Liver (tissue), 8 donors: ENCODE measurements at regions not wholly inside any gene's neighbourhood (a gene's known extent, or its start where the extent isn't known, plus 50 kb on each side); places are given as distances from the start of the nearest gene placed in this dataset.

ENCODE experiments used
- DNase-seq: peaks from one replicate; pipeline ENCODE4 v3.0.0-alpha.2; 2017; ENCODE audit warnings: low spot score
- H3K27ac ChIP-seq, 2 donors: one replicate each; pipeline ENCODE4 v1.7.0; 2013; ENCODE audit warnings: inconsistent platforms in 2 of 2, low read length in 2 of 2, control low read depth in 1 of 2, low read depth in 1 of 2, mild to moderate bottlenecking in 1 of 2
- H3K27me3 ChIP-seq, 4 donors: one replicate each; pipeline versions ENCODE4 v1.6.1 to v1.7.0; 2013; ENCODE audit warnings: low read length in 3 of 4, inconsistent platforms in 1 of 4, mild to moderate bottlenecking in 1 of 4, moderate library complexity in 1 of 4; ENCODE audit not compliant: control insufficient read depth in 4 of 4, insufficient read depth in 4 of 4
- H3K36me3 ChIP-seq, 4 donors: one replicate each; pipeline versions ENCODE4 v1.6.1 to v1.7.0; 2013; ENCODE audit warnings: low read length in 3 of 4, mild to moderate bottlenecking in 3 of 4, low read depth in 1 of 4, moderate library complexity in 1 of 4; ENCODE audit not compliant: control insufficient read depth in 4 of 4, insufficient read depth in 3 of 4
- H3K4me1 ChIP-seq, 4 donors: one replicate each; pipeline versions ENCODE4 v1.6.1 to v1.7.0; 2013; ENCODE audit warnings: low read length in 3 of 4, mild to moderate bottlenecking in 3 of 4, moderate library complexity in 1 of 4; ENCODE audit not compliant: control insufficient read depth in 4 of 4, insufficient read depth in 4 of 4
- H3K4me3 ChIP-seq, 3 donors: one replicate each; pipeline versions ENCODE4 v1.6.1 to v1.7.0; 2013; ENCODE audit warnings: low read length in 3 of 3, control low read depth in 1 of 3, low read depth in 1 of 3, mild to moderate bottlenecking in 1 of 3
- H3K9ac ChIP-seq, 2 donors: one replicate each; pipeline ENCODE4 v1.7.0; 2013; ENCODE audit warnings: low read length in 2 of 2, mild to moderate bottlenecking in 2 of 2, moderate library complexity in 2 of 2, control low read depth in 1 of 2, low read depth in 1 of 2
- H3K9me3 ChIP-seq, 4 donors: one replicate each; pipeline versions ENCODE4 v1.6.1 to v1.7.0; 2013; ENCODE audit warnings: low read length in 3 of 4; ENCODE audit not compliant: control insufficient read depth in 4 of 4
- EGR1 ChIP-seq, 2 donors: IDR thresholded peaks; 2 replicates each; pipeline ENCODE4 v1.6.1; 2016 to 2018; ENCODE audit warnings: antibody characterized with exemption in 2 of 2, low read depth in 2 of 2
- FOXA1 ChIP-seq: IDR thresholded peaks from 2 replicates; pipeline ENCODE4 v1.6.1; 2016; ENCODE audit warnings: antibody characterized with exemption
- FOXA2 ChIP-seq: IDR thresholded peaks from 2 replicates; pipeline ENCODE4 v1.6.1; 2016; ENCODE audit warnings: antibody characterized with exemption
- GABPA ChIP-seq, 2 donors: IDR thresholded peaks in 1 of 2; conservative IDR thresholded peaks in 1 of 2; 2 replicates each; pipeline ENCODE4 v1.6.1; 2016; ENCODE audit warnings: antibody characterized with exemption in 2 of 2, mild to moderate bottlenecking in 1 of 2, moderate library complexity in 1 of 2
- HNF4A ChIP-seq, 2 donors: conservative IDR thresholded peaks; 2 replicates each; pipeline ENCODE4 v1.6.1; 2016; ENCODE audit warnings: antibody characterized with exemption in 2 of 2, mild to moderate bottlenecking in 2 of 2
- HNF4G ChIP-seq: IDR thresholded peaks from 2 replicates; pipeline ENCODE4 v1.6.1; 2016; ENCODE audit warnings: antibody characterized with exemption
- JUND ChIP-seq, 2 donors: IDR thresholded peaks; 2 replicates each; pipeline ENCODE4 v1.6.1; 2016; ENCODE audit warnings: antibody characterized with exemption in 2 of 2
- NR2F2 ChIP-seq: IDR thresholded peaks from 2 replicates; pipeline ENCODE4 v1.6.1; 2016; ENCODE audit warnings: antibody characterized with exemption
- RAD21 ChIP-seq, 2 donors: IDR thresholded peaks; 2 replicates each; pipeline ENCODE4 v1.6.1; 2016; ENCODE audit warnings: antibody characterized with exemption in 2 of 2, mild to moderate bottlenecking in 2 of 2
- REST ChIP-seq: IDR thresholded peaks from 2 replicates; pipeline ENCODE4 v1.6.1; 2016; ENCODE audit warnings: antibody characterized with exemption, mild to moderate bottlenecking
- RXRA ChIP-seq, 2 donors: IDR thresholded peaks; 2 replicates each; pipeline ENCODE4 v1.6.1; 2017 to 2018; ENCODE audit warnings: antibody characterized with exemption in 2 of 2, mild to moderate bottlenecking in 1 of 2
- SP1 ChIP-seq: IDR thresholded peaks from 2 replicates; pipeline ENCODE4 v1.6.1; 2018; ENCODE audit warnings: antibody characterized with exemption, mild to moderate bottlenecking
- TAF1 ChIP-seq: conservative IDR thresholded peaks from 2 replicates; pipeline ENCODE4 v1.6.1; 2016; ENCODE audit warnings: antibody characterized with exemption, mild to moderate bottlenecking
- YY1 ChIP-seq: IDR thresholded peaks from 2 replicates; pipeline ENCODE4 v1.6.1; 2016; ENCODE audit warnings: antibody characterized with exemption, mild to moderate bottlenecking
- ZBTB33 ChIP-seq: IDR thresholded peaks from 2 replicates; pipeline ENCODE4 v1.6.1; 2016; ENCODE audit warnings: antibody characterized with exemption
- WGBS: extraction: QIAGEN DNeasy Blood & Tissue Kit; methylation state at CpG from one replicate; pipeline ENCODE4 v1.1.7; 2013; 5-methylcytosine and 5-hydroxymethylcytosine counted together
- TF ChIP-seq, protein P1 (sequence below): IDR thresholded peaks from 2 replicates; pipeline ENCODE4 v1.6.1; 2016; ENCODE audit warnings: antibody characterized with exemption
- TF ChIP-seq, protein P2 (sequence below): fragments of 150-350 bp; IDR thresholded peaks from 2 replicates; pipeline ENCODE4 v1.5.1; 2017; ENCODE audit warnings: improper control_type of control experiment, low read depth, low read length; ENCODE audit not compliant: missing input control
- TF ChIP-seq, protein P3 (sequence below): IDR thresholded peaks from 2 replicates; pipeline ENCODE4 v1.6.1; 2016; ENCODE audit warnings: antibody characterized with exemption
- donor health status: healthy.
- donor health status: healthy.
- donor health status: healthy.
- donor health status: healthy.
- donor health status: healthy.

DNA sequence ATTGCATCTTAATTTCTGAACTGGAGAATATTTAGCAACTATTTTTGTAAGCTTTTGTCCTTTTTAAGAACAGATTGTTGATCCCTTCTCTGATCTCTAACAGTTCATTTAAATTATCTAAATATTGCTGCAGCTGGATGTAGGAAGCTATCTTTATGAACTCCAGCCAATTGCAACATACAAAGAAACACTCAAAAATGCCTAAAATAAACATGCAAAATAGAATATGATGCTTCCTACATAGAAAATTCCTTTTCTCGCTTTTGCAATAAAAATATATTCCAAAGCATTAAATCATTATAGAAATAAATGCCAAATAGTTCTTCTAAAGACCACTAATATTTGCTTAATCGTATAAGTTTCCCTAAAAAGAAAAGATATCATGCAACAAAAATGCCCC lies 218.6 kb downstream of the LURAP1L start:
- Histone ChIP-seq H3K4me3 (no peak overlapping the region), H3K36me3 (no peaks in the 10 kb centered on the region), H3K9me3 (no peaks in the 10 kb centered on the region), H3K4me1 (no peaks in the 10 kb centered on the region), H3K9ac (no peak overlapping the region), H3K27me3 (no peaks in the 10 kb centered on the region), H3K27ac (no peak overlapping the region)
- no peak for DNase-seq
- TF ChIP-seq GABPA (IDR thresholded peaks at IDR 0.05 in 1 of 2, conservative IDR thresholded peaks at IDR 0.05 in 1 of 2) = no peak
- TF ChIP-seq FOXA2 = no peak
- no peak for TF ChIP-seq RXRA (IDR thresholded peaks at IDR 0.05)
- no peak for TF ChIP-seq ZBTB33
- TF ChIP-seq HNF4A (conservative IDR thresholded peaks at IDR 0.05) = no peak
- TF ChIP-seq TAF1 = no peak
- TF ChIP-seq YY1 = no peak
- TF ChIP-seq, protein P1, sequence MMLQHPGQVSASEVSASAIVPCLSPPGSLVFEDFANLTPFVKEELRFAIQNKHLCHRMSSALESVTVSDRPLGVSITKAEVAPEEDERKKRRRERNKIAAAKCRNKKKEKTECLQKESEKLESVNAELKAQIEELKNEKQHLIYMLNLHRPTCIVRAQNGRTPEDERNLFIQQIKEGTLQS = no peak
- TF ChIP-seq, protein P2, sequence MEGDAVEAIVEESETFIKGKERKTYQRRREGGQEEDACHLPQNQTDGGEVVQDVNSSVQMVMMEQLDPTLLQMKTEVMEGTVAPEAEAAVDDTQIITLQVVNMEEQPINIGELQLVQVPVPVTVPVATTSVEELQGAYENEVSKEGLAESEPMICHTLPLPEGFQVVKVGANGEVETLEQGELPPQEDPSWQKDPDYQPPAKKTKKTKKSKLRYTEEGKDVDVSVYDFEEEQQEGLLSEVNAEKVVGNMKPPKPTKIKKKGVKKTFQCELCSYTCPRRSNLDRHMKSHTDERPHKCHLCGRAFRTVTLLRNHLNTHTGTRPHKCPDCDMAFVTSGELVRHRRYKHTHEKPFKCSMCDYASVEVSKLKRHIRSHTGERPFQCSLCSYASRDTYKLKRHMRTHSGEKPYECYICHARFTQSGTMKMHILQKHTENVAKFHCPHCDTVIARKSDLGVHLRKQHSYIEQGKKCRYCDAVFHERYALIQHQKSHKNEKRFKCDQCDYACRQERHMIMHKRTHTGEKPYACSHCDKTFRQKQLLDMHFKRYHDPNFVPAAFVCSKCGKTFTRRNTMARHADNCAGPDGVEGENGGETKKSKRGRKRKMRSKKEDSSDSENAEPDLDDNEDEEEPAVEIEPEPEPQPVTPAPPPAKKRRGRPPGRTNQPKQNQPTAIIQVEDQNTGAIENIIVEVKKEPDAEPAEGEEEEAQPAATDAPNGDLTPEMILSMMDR = no peak
- WGBS = 83% methylated on average over 2 of the region's 2 CpGs

DNA sequence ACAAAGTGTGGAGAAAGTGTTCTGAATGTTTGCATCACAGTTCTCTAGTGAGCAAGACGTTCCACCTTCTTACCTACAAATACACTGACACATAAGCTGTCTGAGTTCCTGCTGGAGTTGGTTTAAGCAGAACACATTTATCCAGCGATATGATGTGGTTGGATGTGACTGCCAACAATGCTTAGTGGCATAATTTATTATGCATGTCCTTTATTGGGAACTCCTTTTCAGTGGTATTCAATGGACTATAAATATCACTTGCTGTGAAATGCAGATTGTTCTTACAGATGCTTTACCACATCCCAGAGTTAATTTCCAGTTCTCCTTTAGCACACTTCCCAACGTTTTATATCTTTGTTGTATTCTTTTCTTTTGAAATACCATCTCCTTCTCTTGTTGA lies 222.2 kb downstream of the LURAP1L start:
- Histone ChIP-seq H3K9me3 (no peaks in the 10 kb centered on the region), H3K27me3 (no peaks in the 10 kb centered on the region), H3K9ac (no peak overlapping the region), H3K36me3 (no peaks in the 10 kb centered on the region), H3K4me3 (no peak overlapping the region), H3K27ac (no peak overlapping the region), H3K4me1 (peaks cover 0 to 8% (median 7%) of the 10 kb centered on the region in 4 donors)
- no peak for TF ChIP-seq FOXA2
- TF ChIP-seq HNF4A (conservative IDR thresholded peaks at IDR 0.05) = no peak
- no peak for TF ChIP-seq JUND (IDR thresholded peaks at IDR 0.05)
- TF ChIP-seq, protein P3, sequence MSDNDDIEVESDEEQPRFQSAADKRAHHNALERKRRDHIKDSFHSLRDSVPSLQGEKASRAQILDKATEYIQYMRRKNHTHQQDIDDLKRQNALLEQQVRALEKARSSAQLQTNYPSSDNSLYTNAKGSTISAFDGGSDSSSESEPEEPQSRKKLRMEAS = no peak
- no peak for TF ChIP-seq TAF1
- no peak for TF ChIP-seq EGR1 (IDR thresholded peaks at IDR 0.05; ENCODE audit: low read depth in 2 of 2)
- no peak for TF ChIP-seq RXRA (IDR thresholded peaks at IDR 0.05)
- TF ChIP-seq, protein P1 = no peak
- no peak for TF ChIP-seq HNF4G
- no peak for TF ChIP-seq GABPA (IDR thresholded peaks at IDR 0.05 in 1 of 2, conservative IDR thresholded peaks at IDR 0.05 in 1 of 2)
- TF ChIP-seq FOXA1 = no peak
- TF ChIP-seq, protein P2 = no peak
- no peak for TF ChIP-seq NR2F2
- no peak for TF ChIP-seq ZBTB33
- no peak for TF ChIP-seq YY1
- no peak for TF ChIP-seq SP1
- no peak for TF ChIP-seq RAD21 (IDR thresholded peaks at IDR 0.05)
- TF ChIP-seq REST = no peak
- no peak for DNase-seq
- WGBS = 55% methylated on average over 3 of the region's 3 CpGs
